ENCODE measurements at regions not wholly inside any gene's neighbourhood (a gene's known extent, or its start where the extent isn't known, plus 50 kb on each side); places are given as distances from the start of the nearest gene placed in this dataset.

DNA sequence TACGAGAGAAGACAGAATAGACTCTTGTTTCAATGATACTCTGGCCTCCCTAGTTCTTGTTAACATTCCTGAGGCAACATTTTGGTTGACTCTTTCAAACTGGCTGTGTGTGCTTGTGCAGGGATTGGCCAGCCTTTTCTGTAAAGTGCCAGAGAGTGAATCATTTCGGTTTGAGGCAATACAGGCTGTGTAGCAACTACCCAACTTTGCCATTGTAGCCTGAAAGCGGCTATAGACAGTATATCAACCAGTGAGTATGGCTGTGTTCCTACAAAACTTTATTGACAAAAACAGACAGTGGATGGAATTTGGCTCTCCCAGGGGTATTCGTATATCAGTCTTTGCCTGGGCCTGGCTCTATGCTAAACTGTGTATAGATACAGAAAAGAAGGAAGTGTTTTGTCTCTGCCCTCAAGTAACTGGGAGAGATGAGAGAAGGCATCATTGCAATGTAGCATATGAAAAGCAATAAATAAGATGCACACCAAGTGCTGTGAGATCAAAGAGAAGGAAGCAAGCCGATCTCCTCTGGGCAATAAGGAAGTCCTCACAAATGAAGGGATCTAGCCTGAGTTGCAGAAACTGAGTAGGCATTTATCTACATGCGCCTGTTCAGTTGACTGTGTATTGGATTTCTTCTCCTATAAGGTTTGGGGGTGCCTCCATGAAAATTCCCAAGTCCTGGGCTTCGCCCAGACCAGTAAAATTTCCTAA is 568.0 kb upstream of the KLF4 start:
- Histone ChIP-seq H3K9ac (ENCODE audit: low read depth, low read length, poor library complexity, severe bottlenecking) (no peak overlapping the region), H3K9me3 (ENCODE audit: insufficient read depth, low read depth, low read length) (no peaks in the 10 kb centered on the region), H3K9me2 (replicated peaks; ENCODE audit: low read depth, low read length) (no peaks in the 10 kb centered on the region), H3F3A (ENCODE audit: low read depth) (no peaks in the 10 kb centered on the region), H3K4me2 (ENCODE audit: low read depth, low read length, poor library complexity, severe bottlenecking) (no peak overlapping the region), H4K20me1 (ENCODE audit: insufficient read depth, low read length, poor library complexity, severe bottlenecking) (no peaks in the 10 kb centered on the region), H3K27me3 (ENCODE audit: insufficient read depth, low read length, poor library complexity, severe bottlenecking) (no peaks in the 10 kb centered on the region), H3K4me1 (ENCODE audit: insufficient read depth, low read length, poor library complexity, severe bottlenecking) (no peaks in the 10 kb centered on the region), H3K4me3 (ENCODE audit: low read length, poor library complexity, severe bottlenecking) (no peak overlapping the region), H3K79me2 (ENCODE audit: insufficient read depth, low read length) (no peaks in the 10 kb centered on the region), H3K36me3 (ENCODE audit: insufficient read depth, low read length) (no peaks in the 10 kb centered on the region), H2AFZ (ENCODE audit: low read length) (no peak overlapping the region)
- no peak for TF ChIP-seq EZH2phosphoT487 (IDR thresholded peaks at IDR 0.05; ENCODE audit: borderline replicate concordance)
- TF ChIP-seq, protein P1, sequence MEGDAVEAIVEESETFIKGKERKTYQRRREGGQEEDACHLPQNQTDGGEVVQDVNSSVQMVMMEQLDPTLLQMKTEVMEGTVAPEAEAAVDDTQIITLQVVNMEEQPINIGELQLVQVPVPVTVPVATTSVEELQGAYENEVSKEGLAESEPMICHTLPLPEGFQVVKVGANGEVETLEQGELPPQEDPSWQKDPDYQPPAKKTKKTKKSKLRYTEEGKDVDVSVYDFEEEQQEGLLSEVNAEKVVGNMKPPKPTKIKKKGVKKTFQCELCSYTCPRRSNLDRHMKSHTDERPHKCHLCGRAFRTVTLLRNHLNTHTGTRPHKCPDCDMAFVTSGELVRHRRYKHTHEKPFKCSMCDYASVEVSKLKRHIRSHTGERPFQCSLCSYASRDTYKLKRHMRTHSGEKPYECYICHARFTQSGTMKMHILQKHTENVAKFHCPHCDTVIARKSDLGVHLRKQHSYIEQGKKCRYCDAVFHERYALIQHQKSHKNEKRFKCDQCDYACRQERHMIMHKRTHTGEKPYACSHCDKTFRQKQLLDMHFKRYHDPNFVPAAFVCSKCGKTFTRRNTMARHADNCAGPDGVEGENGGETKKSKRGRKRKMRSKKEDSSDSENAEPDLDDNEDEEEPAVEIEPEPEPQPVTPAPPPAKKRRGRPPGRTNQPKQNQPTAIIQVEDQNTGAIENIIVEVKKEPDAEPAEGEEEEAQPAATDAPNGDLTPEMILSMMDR (conservative IDR thresholded peaks at IDR 0.05; ENCODE audit: low read length), result no peak

- Histone ChIP-seq H3K4me1 (ENCODE audit: insufficient read depth, low read length, poor library complexity, severe bottlenecking) (no peaks in the 10 kb centered on the region), H3K4me3 (ENCODE audit: low read length, poor library complexity, severe bottlenecking) (no peak overlapping the region), H3K9me3 (ENCODE audit: insufficient read depth, low read depth, low read length) (no peaks in the 10 kb centered on the region), H3K9me2 (replicated peaks; ENCODE audit: low read depth, low read length) (no peaks in the 10 kb centered on the region), H3F3A (ENCODE audit: low read depth) (no peaks in the 10 kb centered on the region), H3K79me2 (ENCODE audit: insufficient read depth, low read length) (no peaks in the 10 kb centered on the region), H3K4me2 (ENCODE audit: low read depth, low read length, poor library complexity, severe bottlenecking) (no peak overlapping the region), H3K36me3 (ENCODE audit: insufficient read depth, low read length) (no peaks in the 10 kb centered on the region), H4K20me1 (ENCODE audit: insufficient read depth, low read length, poor library complexity, severe bottlenecking) (no peaks in the 10 kb centered on the region), H3K27me3 (ENCODE audit: insufficient read depth, low read length, poor library complexity, severe bottlenecking) (no peaks in the 10 kb centered on the region), H2AFZ (ENCODE audit: low read length) (no peak overlapping the region), H3K9ac (ENCODE audit: low read depth, low read length, poor library complexity, severe bottlenecking) (no peak overlapping the region)
- TF ChIP-seq, protein P1 (conservative IDR thresholded peaks at IDR 0.05; ENCODE audit: low read length), result no peak
- no peak for TF ChIP-seq EZH2phosphoT487 (IDR thresholded peaks at IDR 0.05; ENCODE audit: borderline replicate concordance)
These were observed 567.3 kb upstream of the KLF4 start for GRCh38 chr9:108056805-108057386.

DNA sequence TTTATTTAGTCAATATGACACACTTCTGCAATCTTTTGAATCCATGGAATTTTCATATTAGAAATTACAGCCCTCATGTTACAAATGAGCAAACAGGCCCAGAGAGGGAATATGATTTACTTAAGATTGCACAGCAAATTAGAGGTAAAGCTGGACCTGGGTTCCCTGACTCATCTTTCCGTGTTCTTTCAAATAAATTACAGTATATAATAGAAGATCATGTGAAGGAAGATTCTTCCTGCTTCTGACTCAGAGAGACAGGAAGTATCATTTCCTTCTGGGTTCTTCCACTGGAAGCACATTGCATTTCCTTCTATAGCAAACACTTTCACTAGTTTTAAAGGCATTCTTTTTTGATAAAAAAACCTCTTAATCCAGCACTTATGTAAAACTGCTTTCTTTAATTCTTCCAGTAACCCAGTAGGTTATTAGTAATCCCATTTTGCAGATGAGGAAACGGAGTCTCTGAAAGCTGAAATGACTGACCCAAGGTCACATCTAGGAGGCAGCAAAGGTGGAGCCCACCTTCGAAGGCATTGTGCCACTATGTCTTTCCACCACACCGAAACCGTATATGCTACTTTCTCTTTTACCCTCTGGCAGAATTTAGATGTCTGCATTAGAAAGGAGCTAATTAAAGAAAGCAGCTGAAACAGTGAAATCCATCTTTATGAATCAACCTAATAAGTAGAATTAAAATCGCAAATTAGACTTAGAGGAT is 566.7 kb upstream of the KLF4 start:
- H3K9me2 ChIP-seq (replicated peaks; ENCODE audit: low read depth, low read length), result no peaks in the 10 kb centered on the region
- H3K9ac ChIP-seq (ENCODE audit: low read depth, low read length, poor library complexity, severe bottlenecking), result no peak overlapping the region
- H4K20me1 ChIP-seq (ENCODE audit: insufficient read depth, low read length, poor library complexity, severe bottlenecking), result no peaks in the 10 kb centered on the region
- H3K4me1 ChIP-seq (ENCODE audit: insufficient read depth, low read length, poor library complexity, severe bottlenecking), result no peaks in the 10 kb centered on the region
- no peak overlapping the region for H3K4me3 ChIP-seq (ENCODE audit: low read length, poor library complexity, severe bottlenecking)
- no peaks in the 10 kb centered on the region for H3F3A ChIP-seq (ENCODE audit: low read depth)
- H3K4me2 ChIP-seq (ENCODE audit: low read depth, low read length, poor library complexity, severe bottlenecking), result no peak overlapping the region
- no peaks in the 10 kb centered on the region for H3K36me3 ChIP-seq (ENCODE audit: insufficient read depth, low read length)
- H3K27me3 ChIP-seq (ENCODE audit: insufficient read depth, low read length, poor library complexity, severe bottlenecking), result no peaks in the 10 kb centered on the region
- no peak overlapping the region for H2AFZ ChIP-seq (ENCODE audit: low read length)
- no peaks in the 10 kb centered on the region for H3K79me2 ChIP-seq (ENCODE audit: insufficient read depth, low read length)
- H3K9me3 ChIP-seq (ENCODE audit: insufficient read depth, low read depth, low read length), result no peaks in the 10 kb centered on the region
- TF ChIP-seq, protein P1 (conservative IDR thresholded peaks at IDR 0.05; ENCODE audit: low read length), result no peak
- no peak for TF ChIP-seq EZH2phosphoT487 (IDR thresholded peaks at IDR 0.05; ENCODE audit: borderline replicate concordance)

All from Loucy (cell line).